ENCODE measurements at regions not wholly inside any gene's neighbourhood (a gene's known extent, or its start where the extent isn't known, plus 50 kb on each side); places are given as distances from the start of the nearest gene placed in this dataset.
"Not testable (repeated sequence)": the region's sequence is repeated elsewhere in the genome, so short reads cannot be mapped to it uniquely, and the experiment has no call there.

- no peak overlapping the region for H3K4me3 ChIP-seq (ENCODE audit: insufficient read length, low read depth)
- H3K27me3 ChIP-seq (ENCODE audit: insufficient read depth, insufficient read length): no peaks in the 10 kb centered on the region
- no peak for TF ChIP-seq ZNF274 (IDR thresholded peaks at IDR 0.05; ENCODE audit: low read depth, low read length)
- TF ChIP-seq YY1 (IDR thresholded peaks at IDR 0.05; ENCODE audit: insufficient read depth, insufficient read length): no peak
- no peak for TF ChIP-seq SUZ12 (IDR thresholded peaks at IDR 0.05; ENCODE audit: extremely low read depth, insufficient read depth, insufficient read length)
- H3K36me3 ChIP-seq (ENCODE audit: insufficient read depth, insufficient read length, low read length): no peaks in the 10 kb centered on the region
- H3K9me3 ChIP-seq (ENCODE audit: insufficient read depth, low read length): peaks cover 6% of the 10 kb centered on the region
- H3K4me1 ChIP-seq (ENCODE audit: insufficient read depth, insufficient read length): no peaks in the 10 kb centered on the region
- no peak overlapping the region for H3K9ac ChIP-seq (ENCODE audit: insufficient read length, low read depth)
- no peak for DNase-seq (ENCODE audit: low read depth, low spot score)
Observed at GRCh38 chr10:28997734-28998133, 291.1 kb upstream of the LYZL1 start.

- TF ChIP-seq ZNF274 (IDR thresholded peaks at IDR 0.05; ENCODE audit: low read depth, low read length) (no peak), YY1 (IDR thresholded peaks at IDR 0.05; ENCODE audit: insufficient read depth, insufficient read length) (no peak), SUZ12 (IDR thresholded peaks at IDR 0.05; ENCODE audit: extremely low read depth, insufficient read depth, insufficient read length) (no peak)
- Histone ChIP-seq H3K27me3 (ENCODE audit: insufficient read depth, insufficient read length) (no peaks in the 10 kb centered on the region), H3K36me3 (ENCODE audit: insufficient read depth, insufficient read length, low read length) (no peaks in the 10 kb centered on the region), H3K9me3 (ENCODE audit: insufficient read depth, low read length) (peaks cover 4% of the 10 kb centered on the region; the same call in 1 of the 2 replicates), H3K9ac (ENCODE audit: insufficient read length, low read depth) (no peak overlapping the region), H3K4me1 (ENCODE audit: insufficient read depth, insufficient read length) (no peaks in the 10 kb centered on the region), H3K4me3 (ENCODE audit: insufficient read length, low read depth) (no peak overlapping the region)
- DNase-seq (ENCODE audit: low read depth, low spot score): no peak
Observed at GRCh38 chr10:29001801-29002200, 287.1 kb upstream of the LYZL1 start.

GRCh38 chr10:29003014-29003413 is 285.9 kb upstream of the LYZL1 start:
- not testable (repeated sequence) for H3K4me3 ChIP-seq (ENCODE audit: insufficient read length, low read depth); H3K27me3 ChIP-seq (ENCODE audit: insufficient read depth, insufficient read length); DNase-seq (ENCODE audit: low read depth, low spot score); H3K9ac ChIP-seq (ENCODE audit: insufficient read length, low read depth); H3K4me1 ChIP-seq (ENCODE audit: insufficient read depth, insufficient read length); H3K36me3 ChIP-seq (ENCODE audit: insufficient read depth, insufficient read length, low read length)
- peaks cover 12% of the 10 kb centered on the region; the same call in 1 of the 2 replicates for H3K9me3 ChIP-seq (ENCODE audit: insufficient read depth, low read length)

GRCh38 chr10:29005988-29006387 is 282.9 kb upstream of the LYZL1 start:
- Histone ChIP-seq H3K9ac (ENCODE audit: insufficient read length, low read depth) (no peak overlapping the region), H3K36me3 (ENCODE audit: insufficient read depth, insufficient read length, low read length) (no peaks in the 10 kb centered on the region), H3K27me3 (ENCODE audit: insufficient read depth, insufficient read length) (no peaks in the 10 kb centered on the region), H3K4me3 (ENCODE audit: insufficient read length, low read depth) (no peak overlapping the region), H3K9me3 (ENCODE audit: insufficient read depth, low read length) (peaks cover 12% of the 10 kb centered on the region; the same call in 1 of the 2 replicates), H3K4me1 (ENCODE audit: insufficient read depth, insufficient read length) (no peaks in the 10 kb centered on the region)
- TF ChIP-seq YY1 (IDR thresholded peaks at IDR 0.05; ENCODE audit: insufficient read depth, insufficient read length): no peak
- TF ChIP-seq SUZ12 (IDR thresholded peaks at IDR 0.05; ENCODE audit: extremely low read depth, insufficient read depth, insufficient read length): no peak
- TF ChIP-seq ZNF274 (IDR thresholded peaks at IDR 0.05; ENCODE audit: low read depth, low read length): no peak
- no peak for DNase-seq (ENCODE audit: low read depth, low spot score)

- TF ChIP-seq SUZ12 (IDR thresholded peaks at IDR 0.05; ENCODE audit: extremely low read depth, insufficient read depth, insufficient read length): no peak
- TF ChIP-seq ZNF274 (IDR thresholded peaks at IDR 0.05; ENCODE audit: low read depth, low read length): no peak
- no peak for TF ChIP-seq YY1 (IDR thresholded peaks at IDR 0.05; ENCODE audit: insufficient read depth, insufficient read length)
- H3K27me3 ChIP-seq (ENCODE audit: insufficient read depth, insufficient read length): no peaks in the 10 kb centered on the region
- no peaks in the 10 kb centered on the region for H3K36me3 ChIP-seq (ENCODE audit: insufficient read depth, insufficient read length, low read length)
- no peak overlapping the region for H3K9ac ChIP-seq (ENCODE audit: insufficient read length, low read depth)
- peaks cover 12% of the 10 kb centered on the region; the same call in 1 of the 2 replicates for H3K9me3 ChIP-seq (ENCODE audit: insufficient read depth, low read length)
- no peak for DNase-seq (ENCODE audit: low read depth, low spot score)
- H3K4me1 ChIP-seq (ENCODE audit: insufficient read depth, insufficient read length): no peaks in the 10 kb centered on the region
- H3K4me3 ChIP-seq (ENCODE audit: insufficient read length, low read depth): no peak overlapping the region
Observed at GRCh38 chr10:29007370-29007747, 281.5 kb upstream of the LYZL1 start.

GRCh38 chr10:29007748-29008610 is 280.9 kb upstream of the LYZL1 start:
- no peak for TF ChIP-seq SUZ12 (IDR thresholded peaks at IDR 0.05; ENCODE audit: extremely low read depth, insufficient read depth, insufficient read length)
- TF ChIP-seq YY1 (IDR thresholded peaks at IDR 0.05; ENCODE audit: insufficient read depth, insufficient read length): no peak
- TF ChIP-seq ZNF274 (IDR thresholded peaks at IDR 0.05; ENCODE audit: low read depth, low read length): no peak
- no peak for DNase-seq (ENCODE audit: low read depth, low spot score)
- H3K9ac ChIP-seq (ENCODE audit: insufficient read length, low read depth): no peak overlapping the region

GRCh38 chr10:29009464-29009863 is 279.4 kb upstream of the LYZL1 start:
- no peak for DNase-seq (ENCODE audit: low read depth, low spot score)
- Histone ChIP-seq H3K9ac (ENCODE audit: insufficient read length, low read depth) (no peak overlapping the region), H3K27me3 (ENCODE audit: insufficient read depth, insufficient read length) (no peaks in the 10 kb centered on the region), H3K4me1 (ENCODE audit: insufficient read depth, insufficient read length) (no peaks in the 10 kb centered on the region), H3K9me3 (ENCODE audit: insufficient read depth, low read length) (peaks cover 12% of the 10 kb centered on the region; the same call in 1 of the 2 replicates), H3K4me3 (ENCODE audit: insufficient read length, low read depth) (no peak overlapping the region), H3K36me3 (ENCODE audit: insufficient read depth, insufficient read length, low read length) (no peaks in the 10 kb centered on the region)
- TF ChIP-seq YY1 (IDR thresholded peaks at IDR 0.05; ENCODE audit: insufficient read depth, insufficient read length) (no peak), ZNF274 (IDR thresholded peaks at IDR 0.05; ENCODE audit: low read depth, low read length) (no peak), SUZ12 (IDR thresholded peaks at IDR 0.05; ENCODE audit: extremely low read depth, insufficient read depth, insufficient read length) (no peak)

More at GRCh38 chr10:29007748-29008610, 280.9 kb upstream of the LYZL1 start:
- no peak overlapping the region for H3K4me3 ChIP-seq (ENCODE audit: insufficient read length, low read depth)
- H3K27me3 ChIP-seq (ENCODE audit: insufficient read depth, insufficient read length): no peaks in the 10 kb centered on the region
- no peaks in the 10 kb centered on the region for H3K36me3 ChIP-seq (ENCODE audit: insufficient read depth, insufficient read length, low read length)
- H3K9me3 ChIP-seq (ENCODE audit: insufficient read depth, low read length): peaks cover 12% of the 10 kb centered on the region; the same call in 1 of the 2 replicates
- no peaks in the 10 kb centered on the region for H3K4me1 ChIP-seq (ENCODE audit: insufficient read depth, insufficient read length)
